ENCODE measurements at regions not wholly inside any gene's neighbourhood (a gene's known extent, or its start where the extent isn't known, plus 50 kb on each side); places are given as distances from the start of the nearest gene placed in this dataset.

DNA sequence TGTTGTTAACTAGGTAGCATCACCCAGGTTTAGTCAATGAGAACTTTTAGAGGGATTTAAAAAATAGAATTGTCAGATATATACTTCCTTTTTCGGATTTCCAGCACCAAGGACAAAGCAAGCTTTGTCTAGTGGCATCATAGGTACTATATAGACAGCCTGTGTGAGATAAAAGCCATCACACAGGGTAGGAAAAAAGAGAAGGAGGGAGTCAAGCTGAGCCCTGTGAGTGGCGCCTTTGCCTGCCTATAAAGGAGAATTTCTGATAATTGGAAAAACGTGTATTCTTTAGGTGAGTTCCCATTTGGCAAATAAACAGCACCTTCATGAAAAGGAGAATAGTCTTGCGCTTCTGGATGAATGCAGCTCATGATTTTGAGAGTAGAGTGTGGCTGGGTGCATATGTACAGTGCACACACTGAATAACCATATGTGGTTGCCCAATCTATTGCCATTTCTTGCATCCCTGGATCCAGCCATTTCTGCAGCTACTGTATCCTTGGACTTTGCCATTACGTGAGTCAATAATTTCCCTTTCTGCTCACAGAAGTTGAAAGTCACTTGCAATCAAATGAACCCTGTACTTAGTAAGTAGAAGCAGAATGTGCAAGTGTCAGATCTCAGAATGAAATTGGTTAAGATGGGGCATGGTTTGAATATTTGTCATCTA, 559.9 kb upstream of the MEX3C start:
- FAIRE-seq (no peak), ATAC-seq (no peak), DNase-seq (ENCODE audit: extremely low read depth in 1 of 4, low spot score in 3 of 4) (no peak)
- ChIA-PET CTCF (ENCODE audit: low intra/inter-chr PET ratio) (no interaction called here), POLR2A (no interaction called here)
- intact Hi-C loops (cut with micrococcal nuclease), result no loop called here
- Histone ChIP-seq H3K9me1 (ENCODE audit: control insufficient read depth, insufficient read depth, low read length) (no peaks in the 10 kb centered on the region), H3K36me3 (ENCODE audit: control insufficient read depth, insufficient read depth, low read length) (no peaks in the 10 kb centered on the region), H3K9ac (ENCODE audit: insufficient read depth in 1 of 2, low read depth in 2 of 2, low read length in 2 of 2) (no peak overlapping the region), H3K79me2 (ENCODE audit: control insufficient read depth, insufficient read depth, low read length) (no peaks in the 10 kb centered on the region), H3K27ac (ENCODE audit: extremely low read depth, low read depth, low read length) (no peak overlapping the region), H3K9me3 (replicated peaks; ENCODE audit: control insufficient read depth, insufficient read depth, low read depth, low read length) (no peaks in the 10 kb centered on the region), H3K4me1 (replicated peaks in 1 of 2; ENCODE audit: control insufficient read depth in 2 of 2, insufficient read depth in 2 of 2, low read length in 2 of 2) (no peaks in the 10 kb centered on the region), H3K4me3 (no peak overlapping the region), H4K20me1 (replicated peaks; ENCODE audit: control insufficient read depth, insufficient read depth, low read length) (no peaks in the 10 kb centered on the region), H3K27me3 (ENCODE audit: control insufficient read depth in 2 of 2, insufficient read depth in 2 of 2, low read length in 2 of 2) (no peaks in the 10 kb centered on the region), H2AFZ (ENCODE audit: low read depth, low read length) (no peak overlapping the region), H3K4me2 (ENCODE audit: insufficient read depth, low read length) (no peak overlapping the region)
- 0% methylated on average over 4 of the region's 5 CpGs for WGBS (ENCODE audit: insufficient coverage, low coverage, missing lambda C conversion rate)
- TF ChIP-seq CCAR2 (IDR thresholded peaks at IDR 0.05; ENCODE audit: low read depth, low read length) (no peak), EHMT2 (IDR thresholded peaks at IDR 0.05) (no peak), FOS (IDR thresholded peaks at IDR 0.05; ENCODE audit: extremely low read depth, insufficient read length) (no peak), XRCC4 (IDR thresholded peaks at IDR 0.05; ENCODE audit: extremely low read depth, insufficient read depth, insufficient read length) (no peak), NR1H2 (CRISPR knock-in tag; IDR thresholded peaks at IDR 0.05) (no peak), ZNF79 (CRISPR knock-in tag; IDR thresholded peaks at IDR 0.05; ENCODE audit: low read depth) (no peak), ZNF133 (CRISPR knock-in tag; IDR thresholded peaks at IDR 0.05) (no peak)
- TF ChIP-seq, protein P1, sequence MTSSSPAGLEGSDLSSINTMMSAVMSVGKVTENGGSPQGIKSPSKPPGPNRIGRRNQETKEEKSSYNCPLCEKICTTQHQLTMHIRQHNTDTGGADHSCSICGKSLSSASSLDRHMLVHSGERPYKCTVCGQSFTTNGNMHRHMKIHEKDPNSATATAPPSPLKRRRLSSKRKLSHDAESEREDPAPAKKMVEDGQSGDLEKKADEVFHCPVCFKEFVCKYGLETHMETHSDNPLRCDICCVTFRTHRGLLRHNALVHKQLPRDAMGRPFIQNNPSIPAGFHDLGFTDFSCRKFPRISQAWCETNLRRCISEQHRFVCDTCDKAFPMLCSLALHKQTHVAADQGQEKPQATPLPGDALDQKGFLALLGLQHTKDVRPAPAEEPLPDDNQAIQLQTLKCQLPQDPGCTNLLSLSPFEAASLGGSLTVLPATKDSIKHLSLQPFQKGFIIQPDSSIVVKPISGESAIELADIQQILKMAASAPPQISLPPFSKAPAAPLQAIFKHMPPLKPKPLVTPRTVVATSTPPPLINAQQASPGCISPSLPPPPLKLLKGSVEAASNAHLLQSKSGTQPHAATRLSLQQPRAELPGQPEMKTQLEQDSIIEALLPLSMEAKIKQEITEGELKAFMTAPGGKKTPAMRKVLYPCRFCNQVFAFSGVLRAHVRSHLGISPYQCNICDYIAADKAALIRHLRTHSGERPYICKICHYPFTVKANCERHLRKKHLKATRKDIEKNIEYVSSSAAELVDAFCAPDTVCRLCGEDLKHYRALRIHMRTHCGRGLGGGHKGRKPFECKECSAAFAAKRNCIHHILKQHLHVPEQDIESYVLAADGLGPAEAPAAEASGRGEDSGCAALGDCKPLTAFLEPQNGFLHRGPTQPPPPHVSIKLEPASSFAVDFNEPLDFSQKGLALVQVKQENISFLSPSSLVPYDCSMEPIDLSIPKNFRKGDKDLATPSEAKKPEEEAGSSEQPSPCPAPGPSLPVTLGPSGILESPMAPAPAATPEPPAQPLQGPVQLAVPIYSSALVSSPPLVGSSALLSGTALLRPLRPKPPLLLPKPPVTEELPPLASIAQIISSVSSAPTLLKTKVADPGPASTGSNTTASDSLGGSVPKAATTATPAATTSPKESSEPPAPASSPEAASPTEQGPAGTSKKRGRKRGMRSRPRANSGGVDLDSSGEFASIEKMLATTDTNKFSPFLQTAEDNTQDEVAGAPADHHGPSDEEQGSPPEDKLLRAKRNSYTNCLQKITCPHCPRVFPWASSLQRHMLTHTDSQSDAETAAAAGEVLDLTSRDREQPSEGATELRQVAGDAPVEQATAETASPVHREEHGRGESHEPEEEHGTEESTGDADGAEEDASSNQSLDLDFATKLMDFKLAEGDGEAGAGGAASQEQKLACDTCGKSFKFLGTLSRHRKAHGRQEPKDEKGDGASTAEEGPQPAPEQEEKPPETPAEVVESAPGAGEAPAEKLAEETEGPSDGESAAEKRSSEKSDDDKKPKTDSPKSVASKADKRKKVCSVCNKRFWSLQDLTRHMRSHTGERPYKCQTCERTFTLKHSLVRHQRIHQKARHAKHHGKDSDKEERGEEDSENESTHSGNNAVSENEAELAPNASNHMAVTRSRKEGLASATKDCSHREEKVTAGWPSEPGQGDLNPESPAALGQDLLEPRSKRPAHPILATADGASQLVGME (CRISPR knock-in tag; IDR thresholded peaks at IDR 0.05), result no peak
- TF ChIP-seq, protein P2, sequence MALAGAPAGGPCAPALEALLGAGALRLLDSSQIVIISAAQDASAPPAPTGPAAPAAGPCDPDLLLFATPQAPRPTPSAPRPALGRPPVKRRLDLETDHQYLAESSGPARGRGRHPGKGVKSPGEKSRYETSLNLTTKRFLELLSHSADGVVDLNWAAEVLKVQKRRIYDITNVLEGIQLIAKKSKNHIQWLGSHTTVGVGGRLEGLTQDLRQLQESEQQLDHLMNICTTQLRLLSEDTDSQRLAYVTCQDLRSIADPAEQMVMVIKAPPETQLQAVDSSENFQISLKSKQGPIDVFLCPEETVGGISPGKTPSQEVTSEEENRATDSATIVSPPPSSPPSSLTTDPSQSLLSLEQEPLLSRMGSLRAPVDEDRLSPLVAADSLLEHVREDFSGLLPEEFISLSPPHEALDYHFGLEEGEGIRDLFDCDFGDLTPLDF (CRISPR knock-in tag; IDR thresholded peaks at IDR 0.05), result no peak
- TF ChIP-seq, protein P3, sequence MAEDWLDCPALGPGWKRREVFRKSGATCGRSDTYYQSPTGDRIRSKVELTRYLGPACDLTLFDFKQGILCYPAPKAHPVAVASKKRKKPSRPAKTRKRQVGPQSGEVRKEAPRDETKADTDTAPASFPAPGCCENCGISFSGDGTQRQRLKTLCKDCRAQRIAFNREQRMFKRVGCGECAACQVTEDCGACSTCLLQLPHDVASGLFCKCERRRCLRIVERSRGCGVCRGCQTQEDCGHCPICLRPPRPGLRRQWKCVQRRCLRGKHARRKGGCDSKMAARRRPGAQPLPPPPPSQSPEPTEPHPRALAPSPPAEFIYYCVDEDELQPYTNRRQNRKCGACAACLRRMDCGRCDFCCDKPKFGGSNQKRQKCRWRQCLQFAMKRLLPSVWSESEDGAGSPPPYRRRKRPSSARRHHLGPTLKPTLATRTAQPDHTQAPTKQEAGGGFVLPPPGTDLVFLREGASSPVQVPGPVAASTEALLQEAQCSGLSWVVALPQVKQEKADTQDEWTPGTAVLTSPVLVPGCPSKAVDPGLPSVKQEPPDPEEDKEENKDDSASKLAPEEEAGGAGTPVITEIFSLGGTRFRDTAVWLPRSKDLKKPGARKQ (CRISPR knock-in tag; IDR thresholded peaks at IDR 0.05), result no peak
- in situ Hi-C loops (cut with MboI), result no loop called here
- no TSS peak for BruUV-seq (replicated peaks)

Measured in K562 (cell line).